ENCODE measurements at regions not wholly inside any gene's neighbourhood (a gene's known extent, or its start where the extent isn't known, plus 50 kb on each side); places are given as distances from the start of the nearest gene placed in this dataset.

GRCh38 chr3:64426551-64426950, 201.3 kb upstream of the PRICKLE2 start:
- Histone ChIP-seq H3K4me3 (no peak overlapping the region), H3K36me3 (ENCODE audit: low read depth) (no peaks in the 10 kb centered on the region), H3K9me3 (no peaks in the 10 kb centered on the region), H3K4me1 (ENCODE audit: low read depth) (no peaks in the 10 kb centered on the region)
- ATAC-seq (no peak), DNase-seq (no peak)
- intact Hi-C loops (cut with DNase I, micrococcal nuclease) = no loop called here
- TF ChIP-seq CTCF (IDR thresholded peaks at IDR 0.05) = no peak

GRCh38 chr3:64422932-64423331, 197.7 kb upstream of the PRICKLE2 start:
- Histone ChIP-seq H3K4me1 (ENCODE audit: low read depth) (no peaks in the 10 kb centered on the region), H3K4me3 (no peak overlapping the region), H3K9me3 (no peaks in the 10 kb centered on the region), H3K36me3 (ENCODE audit: low read depth) (no peaks in the 10 kb centered on the region)
- intact Hi-C loops (cut with DNase I, micrococcal nuclease) = no loop called here
- DNase-seq = no peak
- ATAC-seq = no peak
- TF ChIP-seq CTCF (IDR thresholded peaks at IDR 0.05) = no peak

- ATAC-seq = no peak
- TF ChIP-seq CTCF (IDR thresholded peaks at IDR 0.05) = no peak
These were observed 196.9 kb upstream of the PRICKLE2 start for GRCh38 chr3:64422192-64422591.

GRCh38 chr3:64417816-64418215, 192.6 kb upstream of the PRICKLE2 start:
- no peaks in the 10 kb centered on the region for H3K36me3 ChIP-seq (ENCODE audit: low read depth)
- no peak for ATAC-seq
- intact Hi-C loops (cut with DNase I, micrococcal nuclease) = no loop called here
- no peaks in the 10 kb centered on the region for H3K9me3 ChIP-seq
- no peak for TF ChIP-seq CTCF (IDR thresholded peaks at IDR 0.05)
- no peaks in the 10 kb centered on the region for H3K4me1 ChIP-seq (ENCODE audit: low read depth)
- no peak overlapping the region for H3K4me3 ChIP-seq
- DNase-seq = peak in 1 of 3 donors; percentile 3

More at GRCh38 chr3:64422192-64422591, 196.9 kb upstream of the PRICKLE2 start:
- intact Hi-C loops (cut with DNase I, micrococcal nuclease) = no loop called here
- no peaks in the 10 kb centered on the region for H3K4me1 ChIP-seq (ENCODE audit: low read depth)
- no peaks in the 10 kb centered on the region for H3K36me3 ChIP-seq (ENCODE audit: low read depth)
- H3K4me3 ChIP-seq = no peak overlapping the region
- no peaks in the 10 kb centered on the region for H3K9me3 ChIP-seq
- no peak for DNase-seq

GRCh38 chr3:64414043-64414442, 188.8 kb upstream of the PRICKLE2 start:
- intact Hi-C loops (cut with DNase I, micrococcal nuclease) = no loop called here
- no peak for ATAC-seq
- no peak overlapping the region for H3K4me3 ChIP-seq
- no peak for TF ChIP-seq CTCF (IDR thresholded peaks at IDR 0.05)
- H3K4me1 ChIP-seq (ENCODE audit: low read depth) = no peaks in the 10 kb centered on the region
- no peak for DNase-seq
- no peaks in the 10 kb centered on the region for H3K36me3 ChIP-seq (ENCODE audit: low read depth)
- no peaks in the 10 kb centered on the region for H3K9me3 ChIP-seq

- ATAC-seq = no peak
- intact Hi-C loops (cut with DNase I, micrococcal nuclease) = no loop called here
- no peaks in the 10 kb centered on the region for H3K36me3 ChIP-seq (ENCODE audit: low read depth)
- no peak for DNase-seq
- TF ChIP-seq CTCF (IDR thresholded peaks at IDR 0.05) = no peak
- no peaks in the 10 kb centered on the region for H3K4me1 ChIP-seq (ENCODE audit: low read depth)
- no peaks in the 10 kb centered on the region for H3K9me3 ChIP-seq
- no peak overlapping the region for H3K4me3 ChIP-seq
These were observed 185.8 kb upstream of the PRICKLE2 start for GRCh38 chr3:64411101-64411500.

Measured in mucosa of descending colon (tissue), 3 donors.